ENCODE measurements at regions not wholly inside any gene's neighbourhood (a gene's known extent, or its start where the extent isn't known, plus 50 kb on each side); places are given as distances from the start of the nearest gene placed in this dataset.

DNA sequence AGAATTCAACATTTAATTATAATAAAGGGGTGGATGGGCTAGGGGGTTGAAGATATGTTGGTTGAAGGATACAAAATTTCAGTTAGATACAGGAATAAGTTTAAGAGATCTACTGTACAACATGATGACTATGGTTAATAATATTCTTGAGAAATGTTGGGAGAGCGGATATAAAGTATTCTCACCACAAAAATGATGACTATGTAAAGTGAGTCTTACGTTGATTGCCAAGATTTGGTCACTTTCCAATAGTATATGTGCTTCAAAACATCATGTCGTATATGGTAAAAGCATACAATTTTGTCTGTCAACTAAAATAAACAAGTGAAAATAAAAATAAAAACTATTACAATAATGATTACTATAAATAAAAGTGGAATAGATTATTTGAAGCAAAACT lies 802.0 kb downstream of the C12orf50 start:
- DNase-seq (ENCODE audit: low spot score): no peak
- Histone ChIP-seq H3K27ac (no peak overlapping the region), H3K27me3 (replicated peaks; ENCODE audit: insufficient read depth) (no peaks in the 10 kb centered on the region), H3K36me3 (no peaks in the 10 kb centered on the region), H3K4me1 (replicated peaks) (no peaks in the 10 kb centered on the region), H3K9me3 (no peaks in the 10 kb centered on the region), H3K4me3 (no peak overlapping the region)
- 87% methylated on average over 3 of the region's 3 CpGs for WGBS
- no peak for TF ChIP-seq POLR2AphosphoS5 (IDR thresholded peaks at IDR 0.05)
- TF ChIP-seq, protein P1, sequence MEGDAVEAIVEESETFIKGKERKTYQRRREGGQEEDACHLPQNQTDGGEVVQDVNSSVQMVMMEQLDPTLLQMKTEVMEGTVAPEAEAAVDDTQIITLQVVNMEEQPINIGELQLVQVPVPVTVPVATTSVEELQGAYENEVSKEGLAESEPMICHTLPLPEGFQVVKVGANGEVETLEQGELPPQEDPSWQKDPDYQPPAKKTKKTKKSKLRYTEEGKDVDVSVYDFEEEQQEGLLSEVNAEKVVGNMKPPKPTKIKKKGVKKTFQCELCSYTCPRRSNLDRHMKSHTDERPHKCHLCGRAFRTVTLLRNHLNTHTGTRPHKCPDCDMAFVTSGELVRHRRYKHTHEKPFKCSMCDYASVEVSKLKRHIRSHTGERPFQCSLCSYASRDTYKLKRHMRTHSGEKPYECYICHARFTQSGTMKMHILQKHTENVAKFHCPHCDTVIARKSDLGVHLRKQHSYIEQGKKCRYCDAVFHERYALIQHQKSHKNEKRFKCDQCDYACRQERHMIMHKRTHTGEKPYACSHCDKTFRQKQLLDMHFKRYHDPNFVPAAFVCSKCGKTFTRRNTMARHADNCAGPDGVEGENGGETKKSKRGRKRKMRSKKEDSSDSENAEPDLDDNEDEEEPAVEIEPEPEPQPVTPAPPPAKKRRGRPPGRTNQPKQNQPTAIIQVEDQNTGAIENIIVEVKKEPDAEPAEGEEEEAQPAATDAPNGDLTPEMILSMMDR (IDR thresholded peaks at IDR 0.05): no peak
- TF ChIP-seq POLR2A (IDR thresholded peaks at IDR 0.05): no peak
- intact Hi-C loops (cut with DNase I): no loop called here

DNA sequence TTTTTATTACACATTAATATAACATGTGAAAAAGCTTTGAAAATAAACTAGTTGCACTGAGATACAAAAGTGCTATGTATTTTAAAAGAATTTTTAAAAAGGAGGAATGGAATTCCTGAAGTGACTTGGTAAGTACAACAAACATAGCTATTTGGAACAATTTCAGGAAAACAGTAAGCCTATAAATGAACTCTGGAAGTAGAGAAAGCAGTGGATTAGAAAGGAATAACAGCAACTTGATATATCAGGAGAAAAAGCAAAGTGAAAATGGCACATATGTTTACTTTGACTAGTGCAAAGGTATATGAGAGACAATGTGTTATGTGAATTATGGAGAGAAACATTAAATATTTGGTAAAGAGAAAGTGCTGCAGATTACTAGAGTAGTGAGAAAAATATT lies 811.7 kb downstream of the C12orf50 start:
- H3K27ac ChIP-seq: no peak overlapping the region
- no peaks in the 10 kb centered on the region for H3K36me3 ChIP-seq
- intact Hi-C loops (cut with DNase I): no loop called here
- H3K27me3 ChIP-seq (replicated peaks; ENCODE audit: insufficient read depth): no peaks in the 10 kb centered on the region
- no peak overlapping the region for H3K4me3 ChIP-seq
- H3K9me3 ChIP-seq: no peaks in the 10 kb centered on the region
- no peak for DNase-seq (ENCODE audit: low spot score)
- H3K4me1 ChIP-seq (replicated peaks): no peaks in the 10 kb centered on the region
- TF ChIP-seq POLR2A (IDR thresholded peaks at IDR 0.05) (no peak), POLR2AphosphoS5 (IDR thresholded peaks at IDR 0.05) (no peak)
- TF ChIP-seq, protein P1 (IDR thresholded peaks at IDR 0.05): no peak

DNA sequence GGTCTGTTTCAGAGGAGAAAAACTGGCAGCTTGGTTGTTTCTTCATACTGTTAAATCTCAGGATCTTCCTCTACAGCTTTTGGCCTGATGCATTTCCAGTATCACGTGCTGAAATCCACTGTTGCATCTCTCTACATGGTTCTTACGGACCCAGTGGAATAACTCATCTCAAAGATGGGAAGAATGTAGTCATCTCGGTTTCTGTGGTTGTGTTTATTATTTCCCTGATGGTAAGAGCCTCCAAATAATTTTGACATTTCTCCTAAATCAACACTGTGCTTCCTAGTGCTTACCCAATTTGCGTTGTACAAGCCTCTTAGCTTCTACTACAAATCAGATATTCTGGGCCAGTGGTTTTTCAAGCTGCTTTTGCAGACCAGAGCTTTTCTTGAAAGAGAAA lies 812.8 kb downstream of the C12orf50 start:
- DNase-seq (ENCODE audit: low spot score): no peak
- Histone ChIP-seq H3K27ac (no peak overlapping the region), H3K36me3 (no peaks in the 10 kb centered on the region), H3K4me1 (replicated peaks) (no peaks in the 10 kb centered on the region), H3K4me3 (no peak overlapping the region), H3K9me3 (no peaks in the 10 kb centered on the region), H3K27me3 (replicated peaks; ENCODE audit: insufficient read depth) (no peaks in the 10 kb centered on the region)
- intact Hi-C loops (cut with DNase I): no loop called here
- TF ChIP-seq POLR2A (IDR thresholded peaks at IDR 0.05) (no peak), POLR2AphosphoS5 (IDR thresholded peaks at IDR 0.05) (no peak)
- TF ChIP-seq, protein P1 (IDR thresholded peaks at IDR 0.05): no peak
- WGBS: 72% methylated on average over 4 of the region's 4 CpGs

DNA sequence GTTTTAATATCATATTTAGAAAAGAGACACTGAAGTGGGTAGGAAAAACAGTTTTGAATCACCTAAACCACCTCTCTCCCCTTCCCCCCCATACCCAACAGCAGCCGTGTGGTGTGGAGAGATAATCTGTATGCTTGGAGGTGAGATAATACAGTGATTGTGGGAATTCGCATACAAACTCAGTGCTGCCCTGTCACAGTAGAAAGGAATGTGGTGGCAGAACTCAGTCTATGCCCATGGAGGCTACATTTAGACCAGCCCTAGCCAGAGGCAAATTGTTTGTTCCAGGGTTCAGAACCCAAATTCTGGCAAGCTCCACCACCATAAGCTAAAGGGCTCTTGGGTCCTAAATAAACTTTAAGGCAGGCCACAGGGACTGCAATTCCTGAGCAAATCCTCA lies 827.0 kb downstream of the C12orf50 start:
- no peak overlapping the region for H3K27ac ChIP-seq
- 88% methylated on average over 2 of the region's 2 CpGs for WGBS
- H3K27me3 ChIP-seq (replicated peaks; ENCODE audit: insufficient read depth): no peaks in the 10 kb centered on the region
- no peaks in the 10 kb centered on the region for H3K9me3 ChIP-seq
- H3K36me3 ChIP-seq: no peaks in the 10 kb centered on the region
- intact Hi-C loops (cut with DNase I): no loop called here
- H3K4me1 ChIP-seq (replicated peaks): no peaks in the 10 kb centered on the region
- DNase-seq (ENCODE audit: low spot score): no peak
- no peak overlapping the region for H3K4me3 ChIP-seq
- TF ChIP-seq POLR2A (IDR thresholded peaks at IDR 0.05) (no peak), POLR2AphosphoS5 (IDR thresholded peaks at IDR 0.05) (no peak)
- TF ChIP-seq, protein P1 (IDR thresholded peaks at IDR 0.05): no peak

DNA sequence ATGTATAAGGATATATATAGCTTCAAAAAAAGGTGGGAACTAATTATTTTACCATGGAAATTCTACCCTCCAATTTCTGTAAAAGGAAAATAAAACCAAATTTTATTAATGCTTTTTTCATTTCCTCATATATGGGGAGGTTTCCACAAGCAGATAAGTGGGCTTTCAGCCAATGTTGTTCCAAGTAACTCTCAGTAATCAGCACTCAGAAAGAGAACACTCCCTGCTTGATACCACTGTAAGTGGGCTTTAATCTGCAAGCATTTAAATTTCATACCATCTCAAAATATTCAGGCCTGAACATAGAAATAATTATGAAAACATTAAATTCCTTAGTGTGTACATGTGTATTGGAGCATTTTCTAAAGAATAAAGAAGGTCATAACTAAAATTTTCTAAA lies 827.6 kb downstream of the C12orf50 start:
- TF ChIP-seq POLR2A (IDR thresholded peaks at IDR 0.05) (no peak), POLR2AphosphoS5 (IDR thresholded peaks at IDR 0.05) (no peak)
- TF ChIP-seq, protein P1 (IDR thresholded peaks at IDR 0.05): no peak
- DNase-seq (ENCODE audit: low spot score): no peak
- no peaks in the 10 kb centered on the region for H3K36me3 ChIP-seq
- no peaks in the 10 kb centered on the region for H3K4me1 ChIP-seq (replicated peaks)
- H3K27me3 ChIP-seq (replicated peaks; ENCODE audit: insufficient read depth): no peaks in the 10 kb centered on the region
- intact Hi-C loops (cut with DNase I): no loop called here
- H3K27ac ChIP-seq: no peak overlapping the region
- H3K9me3 ChIP-seq: no peaks in the 10 kb centered on the region
- no peak overlapping the region for H3K4me3 ChIP-seq

Measured in prostate gland (tissue), 2 donors.